Activated CD4-positive, alpha-beta T cell treated with anti-CD3 and anti-CD28 coated beads, Interleukin-2, amount 50 U/mL, for 48 hours (primary cell): ENCODE measurements at regions not wholly inside any gene's neighbourhood (a gene's known extent, or its start where the extent isn't known, plus 50 kb on each side); places are given as distances from the start of the nearest gene placed in this dataset.

Experiments
- DNase-seq, 2 experiments: peaks; one replicate each; pipeline ENCODE4 v3.0.0-alpha.2; 2020

- DNase-seq: no peak
These were observed 54.6 kb upstream of the ID4 start for GRCh38 chr6:19782588-19782987.
